ENCODE measurements at regions not wholly inside any gene's neighbourhood (a gene's known extent, or its start where the extent isn't known, plus 50 kb on each side); places are given as distances from the start of the nearest gene placed in this dataset.

GRCh38 chr13:76735641-76736040, 150.6 kb downstream of the KCTD12 start:
- Histone ChIP-seq H3K9me3 (ENCODE audit: control insufficient read depth in 2 of 2, low read length in 2 of 2) (no peaks in the 10 kb centered on the region), H3K27me3 (ENCODE audit: control insufficient read depth in 2 of 2, insufficient read depth in 2 of 2, low read length in 2 of 2) (no peaks in the 10 kb centered on the region), H3K4me3 (ENCODE audit: low read length in 2 of 2) (no peak overlapping the region), H3K9ac (ENCODE audit: low read depth in 1 of 2, low read length in 2 of 2) (no peak overlapping the region), H3K4me1 (ENCODE audit: control insufficient read depth in 2 of 2, insufficient read depth in 2 of 2, low read length in 2 of 2) (no peaks in the 10 kb centered on the region), H3K36me3 (ENCODE audit: control insufficient read depth in 2 of 2, insufficient read depth in 2 of 2, low read length in 2 of 2) (no peaks in the 10 kb centered on the region), H3K27ac (ENCODE audit: low read depth in 2 of 2, low read length in 2 of 2) (no peak overlapping the region)

- H3K36me3 ChIP-seq (ENCODE audit: control insufficient read depth in 2 of 2, insufficient read depth in 2 of 2, low read length in 2 of 2): no peaks in the 10 kb centered on the region
- no peaks in the 10 kb centered on the region for H3K27me3 ChIP-seq (ENCODE audit: control insufficient read depth in 2 of 2, insufficient read depth in 2 of 2, low read length in 2 of 2)
- H3K9ac ChIP-seq (ENCODE audit: low read depth in 1 of 2, low read length in 2 of 2): no peak overlapping the region
- no peak overlapping the region for H3K27ac ChIP-seq (ENCODE audit: low read depth in 2 of 2, low read length in 2 of 2)
- H3K9me3 ChIP-seq (ENCODE audit: control insufficient read depth in 2 of 2, low read length in 2 of 2): no peaks in the 10 kb centered on the region
- H3K4me1 ChIP-seq (ENCODE audit: control insufficient read depth in 2 of 2, insufficient read depth in 2 of 2, low read length in 2 of 2): no peaks in the 10 kb centered on the region
- no peak overlapping the region for H3K4me3 ChIP-seq (ENCODE audit: low read length in 2 of 2)
These were observed 152.5 kb downstream of the KCTD12 start for GRCh38 chr13:76733671-76734070.

DNA sequence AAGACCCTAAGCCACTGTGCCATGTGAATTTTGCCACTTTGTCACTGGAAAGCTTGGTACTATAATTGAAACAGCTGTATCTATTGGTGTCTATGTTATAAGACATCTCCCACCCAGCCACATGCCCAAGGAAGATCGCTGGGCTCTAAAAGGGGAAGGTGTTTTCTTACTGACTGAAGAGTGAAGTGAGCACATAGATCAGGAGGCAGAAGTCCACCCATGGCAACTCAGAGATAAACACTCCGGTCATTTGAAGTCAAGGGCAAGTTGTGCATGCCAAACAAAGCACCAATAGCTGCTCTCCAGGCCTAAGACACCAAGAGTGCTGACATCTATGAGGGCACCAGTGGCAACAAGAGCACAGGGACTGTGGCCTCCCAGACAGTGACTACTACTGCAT, 153.8 kb downstream of the KCTD12 start:
- Histone ChIP-seq H3K36me3 (ENCODE audit: control insufficient read depth in 2 of 2, insufficient read depth in 2 of 2, low read length in 2 of 2) (no peaks in the 10 kb centered on the region), H3K27ac (ENCODE audit: low read depth in 2 of 2, low read length in 2 of 2) (no peak overlapping the region), H3K9me3 (ENCODE audit: control insufficient read depth in 2 of 2, low read length in 2 of 2) (no peaks in the 10 kb centered on the region)

DNA sequence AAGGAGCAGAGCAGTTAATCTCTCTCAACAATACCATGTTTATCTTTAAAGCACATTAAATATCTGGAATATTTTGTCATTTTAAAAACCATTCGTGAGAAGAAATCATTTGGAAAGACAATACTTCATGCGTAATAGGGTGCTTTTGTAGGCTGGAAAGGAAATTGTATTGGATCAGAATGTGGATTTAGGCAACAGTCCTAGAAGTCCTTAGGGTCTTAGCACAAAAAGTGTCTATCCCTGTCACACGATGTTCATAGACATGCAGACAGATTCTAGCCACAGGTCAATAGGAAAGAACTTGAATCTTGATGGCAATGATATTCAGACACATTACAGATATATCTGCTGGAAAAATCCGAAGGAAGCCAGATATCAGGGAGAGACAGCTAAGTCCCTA, 156.0 kb downstream of the KCTD12 start:
- Histone ChIP-seq H3K36me3 (ENCODE audit: control insufficient read depth in 2 of 2, insufficient read depth in 2 of 2, low read length in 2 of 2) (no peaks in the 10 kb centered on the region), H3K4me1 (ENCODE audit: control insufficient read depth in 2 of 2, insufficient read depth in 2 of 2, low read length in 2 of 2) (no peaks in the 10 kb centered on the region), H3K27ac (ENCODE audit: low read depth in 2 of 2, low read length in 2 of 2) (no peak overlapping the region), H3K27me3 (ENCODE audit: control insufficient read depth in 2 of 2, insufficient read depth in 2 of 2, low read length in 2 of 2) (no peaks in the 10 kb centered on the region), H3K4me3 (ENCODE audit: low read length in 2 of 2) (no peak overlapping the region), H3K9me3 (ENCODE audit: control insufficient read depth in 2 of 2, low read length in 2 of 2) (no peaks in the 10 kb centered on the region), H3K9ac (ENCODE audit: low read depth in 1 of 2, low read length in 2 of 2) (no peak overlapping the region)

More for the DNA sequence above, 153.8 kb downstream of the KCTD12 start:
- Histone ChIP-seq H3K9ac (ENCODE audit: low read depth in 1 of 2, low read length in 2 of 2) (no peak overlapping the region), H3K4me3 (ENCODE audit: low read length in 2 of 2) (no peak overlapping the region), H3K4me1 (ENCODE audit: control insufficient read depth in 2 of 2, insufficient read depth in 2 of 2, low read length in 2 of 2) (no peaks in the 10 kb centered on the region), H3K27me3 (ENCODE audit: control insufficient read depth in 2 of 2, insufficient read depth in 2 of 2, low read length in 2 of 2) (no peaks in the 10 kb centered on the region)

GRCh38 chr13:76729691-76730090, 156.5 kb downstream of the KCTD12 start:
- Histone ChIP-seq H3K4me3 (ENCODE audit: low read length in 2 of 2) (no peak overlapping the region), H3K9ac (ENCODE audit: low read depth in 1 of 2, low read length in 2 of 2) (no peak overlapping the region), H3K36me3 (ENCODE audit: control insufficient read depth in 2 of 2, insufficient read depth in 2 of 2, low read length in 2 of 2) (no peaks in the 10 kb centered on the region), H3K9me3 (ENCODE audit: control insufficient read depth in 2 of 2, low read length in 2 of 2) (no peaks in the 10 kb centered on the region), H3K4me1 (ENCODE audit: control insufficient read depth in 2 of 2, insufficient read depth in 2 of 2, low read length in 2 of 2) (no peaks in the 10 kb centered on the region), H3K27ac (ENCODE audit: low read depth in 2 of 2, low read length in 2 of 2) (no peak overlapping the region), H3K27me3 (ENCODE audit: control insufficient read depth in 2 of 2, insufficient read depth in 2 of 2, low read length in 2 of 2) (no peaks in the 10 kb centered on the region)

- no peaks in the 10 kb centered on the region for H3K27me3 ChIP-seq (ENCODE audit: control insufficient read depth in 2 of 2, insufficient read depth in 2 of 2, low read length in 2 of 2)
- H3K9me3 ChIP-seq (ENCODE audit: control insufficient read depth in 2 of 2, low read length in 2 of 2): no peaks in the 10 kb centered on the region
- no peak overlapping the region for H3K27ac ChIP-seq (ENCODE audit: low read depth in 2 of 2, low read length in 2 of 2)
- H3K9ac ChIP-seq (ENCODE audit: low read depth in 1 of 2, low read length in 2 of 2): no peak overlapping the region
- no peaks in the 10 kb centered on the region for H3K36me3 ChIP-seq (ENCODE audit: control insufficient read depth in 2 of 2, insufficient read depth in 2 of 2, low read length in 2 of 2)
- peaks cover 0 to 2% of the 10 kb centered on the region in 2 donors for H3K4me1 ChIP-seq (ENCODE audit: control insufficient read depth in 2 of 2, insufficient read depth in 2 of 2, low read length in 2 of 2)
- H3K4me3 ChIP-seq (ENCODE audit: low read length in 2 of 2): no peak overlapping the region
These were observed 160.3 kb downstream of the KCTD12 start for GRCh38 chr13:76725896-76726295.

DNA sequence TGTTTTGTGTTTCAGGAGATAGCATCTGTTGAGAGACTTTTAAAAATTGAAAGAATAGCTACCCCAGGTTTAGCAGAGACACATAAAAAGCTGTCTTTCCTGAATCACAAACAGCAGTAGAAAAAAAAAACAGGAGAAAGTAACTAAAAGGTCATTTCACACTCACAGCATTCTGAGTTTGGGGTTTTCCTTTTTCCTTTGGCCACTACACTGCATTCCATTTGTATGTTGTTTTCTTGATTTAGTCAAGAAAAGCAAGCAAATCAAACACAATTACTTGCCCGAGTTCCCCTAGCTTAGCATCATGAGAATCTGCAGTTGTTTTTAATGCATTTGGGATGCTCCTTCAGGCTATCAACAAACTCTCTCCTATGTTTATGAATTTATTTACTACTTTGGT, 161.0 kb downstream of the KCTD12 start:
- Histone ChIP-seq H3K9ac (ENCODE audit: low read depth in 1 of 2, low read length in 2 of 2) (no peak overlapping the region), H3K9me3 (ENCODE audit: control insufficient read depth in 2 of 2, low read length in 2 of 2) (no peaks in the 10 kb centered on the region), H3K4me1 (ENCODE audit: control insufficient read depth in 2 of 2, insufficient read depth in 2 of 2, low read length in 2 of 2) (peaks cover 0 to 2% of the 10 kb centered on the region in 2 donors), H3K4me3 (ENCODE audit: low read length in 2 of 2) (no peak overlapping the region), H3K27me3 (ENCODE audit: control insufficient read depth in 2 of 2, insufficient read depth in 2 of 2, low read length in 2 of 2) (no peaks in the 10 kb centered on the region), H3K27ac (ENCODE audit: low read depth in 2 of 2, low read length in 2 of 2) (no peak overlapping the region), H3K36me3 (ENCODE audit: control insufficient read depth in 2 of 2, insufficient read depth in 2 of 2, low read length in 2 of 2) (no peaks in the 10 kb centered on the region)

GRCh38 chr13:76724421-76724820, 161.8 kb downstream of the KCTD12 start:
- Histone ChIP-seq H3K9me3 (ENCODE audit: control insufficient read depth in 2 of 2, low read length in 2 of 2) (no peaks in the 10 kb centered on the region), H3K27me3 (ENCODE audit: control insufficient read depth in 2 of 2, insufficient read depth in 2 of 2, low read length in 2 of 2) (no peaks in the 10 kb centered on the region), H3K27ac (ENCODE audit: low read depth in 2 of 2, low read length in 2 of 2) (no peak overlapping the region), H3K4me1 (ENCODE audit: control insufficient read depth in 2 of 2, insufficient read depth in 2 of 2, low read length in 2 of 2) (peaks cover 0 to 2% of the 10 kb centered on the region in 2 donors), H3K36me3 (ENCODE audit: control insufficient read depth in 2 of 2, insufficient read depth in 2 of 2, low read length in 2 of 2) (no peaks in the 10 kb centered on the region), H3K9ac (ENCODE audit: low read depth in 1 of 2, low read length in 2 of 2) (no peak overlapping the region), H3K4me3 (ENCODE audit: low read length in 2 of 2) (no peak overlapping the region)

DNA sequence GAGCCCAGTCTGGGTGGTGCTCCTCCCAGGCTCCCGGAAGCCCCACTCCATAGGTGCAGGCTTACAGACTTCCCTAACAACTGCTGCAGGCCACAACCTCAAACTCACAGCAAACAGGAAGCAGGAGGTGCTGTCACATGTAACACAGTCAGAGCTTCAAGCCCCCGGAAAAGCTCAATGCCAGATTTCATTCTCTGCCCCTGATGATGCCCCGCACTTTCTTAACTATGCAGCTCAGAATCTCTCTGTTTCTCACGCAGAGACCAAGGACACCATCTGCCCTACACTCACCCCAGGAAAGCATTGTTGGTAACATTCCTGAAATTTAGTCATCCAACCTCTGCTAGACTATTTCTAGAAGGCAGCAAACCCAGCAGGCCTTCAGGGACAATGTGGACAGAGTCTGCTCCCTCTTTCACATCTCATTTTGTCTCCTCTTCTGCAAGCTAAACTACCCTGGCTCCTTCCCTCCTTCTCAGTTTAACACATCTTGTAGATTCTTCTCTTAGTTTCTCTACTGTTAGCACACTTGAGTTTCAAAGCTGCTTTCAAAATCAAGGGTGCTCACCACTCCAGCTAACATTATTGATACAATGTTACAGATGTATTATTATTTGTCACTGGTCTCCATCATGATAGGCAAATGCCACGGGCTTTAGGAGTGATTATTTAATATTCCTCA, 162.5 kb downstream of the KCTD12 start:
- no peaks in the 10 kb centered on the region for H3K9me3 ChIP-seq (ENCODE audit: control insufficient read depth in 2 of 2, low read length in 2 of 2)
- peaks cover 0 to 2% of the 10 kb centered on the region in 2 donors for H3K4me1 ChIP-seq (ENCODE audit: control insufficient read depth in 2 of 2, insufficient read depth in 2 of 2, low read length in 2 of 2)
- no peak overlapping the region for H3K9ac ChIP-seq (ENCODE audit: low read depth in 1 of 2, low read length in 2 of 2)
- no peak overlapping the region for H3K4me3 ChIP-seq (ENCODE audit: low read length in 2 of 2)
- H3K27me3 ChIP-seq (ENCODE audit: control insufficient read depth in 2 of 2, insufficient read depth in 2 of 2, low read length in 2 of 2): no peaks in the 10 kb centered on the region
- H3K36me3 ChIP-seq (ENCODE audit: control insufficient read depth in 2 of 2, insufficient read depth in 2 of 2, low read length in 2 of 2): no peaks in the 10 kb centered on the region
- no peak overlapping the region for H3K27ac ChIP-seq (ENCODE audit: low read depth in 2 of 2, low read length in 2 of 2)

- H3K27me3 ChIP-seq (ENCODE audit: control insufficient read depth in 2 of 2, insufficient read depth in 2 of 2, low read length in 2 of 2): no peaks in the 10 kb centered on the region
- H3K36me3 ChIP-seq (ENCODE audit: control insufficient read depth in 2 of 2, insufficient read depth in 2 of 2, low read length in 2 of 2): no peaks in the 10 kb centered on the region
- no peak overlapping the region for H3K27ac ChIP-seq (ENCODE audit: low read depth in 2 of 2, low read length in 2 of 2)
- no peaks in the 10 kb centered on the region for H3K9me3 ChIP-seq (ENCODE audit: control insufficient read depth in 2 of 2, low read length in 2 of 2)
- peaks cover 0 to 2% of the 10 kb centered on the region in 2 donors for H3K4me1 ChIP-seq (ENCODE audit: control insufficient read depth in 2 of 2, insufficient read depth in 2 of 2, low read length in 2 of 2)
- H3K4me3 ChIP-seq (ENCODE audit: low read length in 2 of 2): no peak overlapping the region
- no peak overlapping the region for H3K9ac ChIP-seq (ENCODE audit: low read depth in 1 of 2, low read length in 2 of 2)
These were observed 163.4 kb downstream of the KCTD12 start for GRCh38 chr13:76722782-76723181.
